ENCODE measurements at regions not wholly inside any gene's neighbourhood (a gene's known extent, or its start where the extent isn't known, plus 50 kb on each side); places are given as distances from the start of the nearest gene placed in this dataset.

- Histone ChIP-seq H3K4me3 (replicated peaks in 1 of 2; ENCODE audit: low read depth in 1 of 2, low read length in 2 of 2) (no peak overlapping the region), H3K9ac (ENCODE audit: low read length) (no peak overlapping the region), H3K36me3 (ENCODE audit: control insufficient read depth in 1 of 2, insufficient read depth in 2 of 2, low read length in 2 of 2) (no peaks in the 10 kb centered on the region), H3K4me2 (ENCODE audit: low read length) (no peak overlapping the region), H3K4me1 (ENCODE audit: control insufficient read depth in 1 of 2, insufficient read depth in 2 of 2, low read length in 2 of 2) (no peaks in the 10 kb centered on the region), H2AFZ (ENCODE audit: low read depth, low read length, poor library complexity, severe bottlenecking) (no peak overlapping the region), H3K27ac (ENCODE audit: low read depth, low read length) (no peak overlapping the region), H3K27me3 (ENCODE audit: insufficient read depth, low read length) (no peaks in the 10 kb centered on the region), H3K9me3 (ENCODE audit: control insufficient read depth in 1 of 2, insufficient read depth in 1 of 2, low read depth in 1 of 2, low read length in 2 of 2) (no peaks in the 10 kb centered on the region), H4K20me1 (ENCODE audit: insufficient read depth) (no peaks in the 10 kb centered on the region), H3K79me2 (ENCODE audit: insufficient read depth, low read length) (no peaks in the 10 kb centered on the region), H3K9me2 (ENCODE audit: insufficient read depth) (no peaks in the 10 kb centered on the region)
- POLR2A ChIA-PET = no interaction called here
- TF ChIP-seq ATF3 (IDR thresholded peaks at IDR 0.05) (no peak), SRF (IDR thresholded peaks at IDR 0.05; ENCODE audit: low read depth) (no peak)
- ATAC-seq = no peak
- intact Hi-C loops (cut with micrococcal nuclease) = no loop called here
- no peak for DNase-seq (ENCODE audit: low read depth, low spot score)
- CTCF ChIA-PET = no interaction called here
- RAD21 ChIA-PET (ENCODE audit: low non-redundant PET in 1 of 2, low total read pairs in 2 of 2, uncharacterized antibody in 2 of 2, unreplicated experiment in 2 of 2) = no interaction called here
- BruUV-seq (replicated peaks) = no TSS peak
Observed at GRCh38 chr12:9383585-9383984, 175.4 kb upstream of the PZP start.

GRCh38 chr12:9381619-9382018 lies 173.4 kb upstream of the PZP start:
- H3K79me2 ChIP-seq (ENCODE audit: insufficient read depth, low read length) = no peaks in the 10 kb centered on the region
- no peak overlapping the region for H3K4me2 ChIP-seq (ENCODE audit: low read length)
- no peak overlapping the region for H3K27ac ChIP-seq (ENCODE audit: low read depth, low read length)
- H3K4me3 ChIP-seq (replicated peaks in 1 of 2; ENCODE audit: low read depth in 1 of 2, low read length in 2 of 2) = no peak overlapping the region
- H3K36me3 ChIP-seq (ENCODE audit: control insufficient read depth in 1 of 2, insufficient read depth in 2 of 2, low read length in 2 of 2) = no peaks in the 10 kb centered on the region
- H3K9me2 ChIP-seq (ENCODE audit: insufficient read depth) = no peaks in the 10 kb centered on the region
- H3K27me3 ChIP-seq (ENCODE audit: insufficient read depth, low read length) = no peaks in the 10 kb centered on the region
- H3K4me1 ChIP-seq (ENCODE audit: control insufficient read depth in 1 of 2, insufficient read depth in 2 of 2, low read length in 2 of 2) = no peaks in the 10 kb centered on the region
- H2AFZ ChIP-seq (ENCODE audit: low read depth, low read length, poor library complexity, severe bottlenecking) = no peak overlapping the region
- DNase-seq (ENCODE audit: low read depth, low spot score) (no peak), ATAC-seq (no peak)
- TF ChIP-seq ZNF274 (IDR thresholded peaks at IDR 0.05; ENCODE audit: low read depth, low read length) (no peak), SRF (IDR thresholded peaks at IDR 0.05; ENCODE audit: low read depth) (no peak), YY1 (IDR thresholded peaks at IDR 0.05; ENCODE audit: extremely low read depth, insufficient replicate concordance, low read depth, low read length) (no peak), EZH2phosphoT487 (IDR thresholded peaks at IDR 0.05; ENCODE audit: borderline replicate concordance) (no peak), ATF3 (IDR thresholded peaks at IDR 0.05) (no peak), ZFX (IDR thresholded peaks at IDR 0.05) (no peak), FOSL1 (IDR thresholded peaks at IDR 0.05; ENCODE audit: low read depth) (no peak), POLR2AphosphoS5 (IDR thresholded peaks at IDR 0.05; ENCODE audit: low read depth, low read length) (no peak), EZH2 (IDR thresholded peaks at IDR 0.05) (no peak), CEBPB (IDR thresholded peaks at IDR 0.05; ENCODE audit: low read depth) (no peak), REST (IDR thresholded peaks at IDR 0.05; ENCODE audit: low read depth) (no peak), POLR2A (IDR thresholded peaks at IDR 0.05; ENCODE audit: borderline replicate concordance, extremely low read depth, insufficient read depth, insufficient read length) (no peak)
- CTCF ChIA-PET = no interaction called here
- H3K9ac ChIP-seq (ENCODE audit: low read length) = no peak overlapping the region
- intact Hi-C loops (cut with micrococcal nuclease) = no loop called here
- RAD21 ChIA-PET (ENCODE audit: low non-redundant PET in 1 of 2, low total read pairs in 2 of 2, uncharacterized antibody in 2 of 2, unreplicated experiment in 2 of 2) = no interaction called here
- POLR2A ChIA-PET = no interaction called here
- H3K9me3 ChIP-seq (ENCODE audit: control insufficient read depth in 1 of 2, insufficient read depth in 1 of 2, low read depth in 1 of 2, low read length in 2 of 2) = no peaks in the 10 kb centered on the region
- BruUV-seq (replicated peaks) = no TSS peak
- H4K20me1 ChIP-seq (ENCODE audit: insufficient read depth) = no peaks in the 10 kb centered on the region

Measured in HCT116 (cell line).